GM19351 (cell line): ENCODE measurements at regions not wholly inside any gene's neighbourhood (a gene's known extent, or its start where the extent isn't known, plus 50 kb on each side); places are given as distances from the start of the nearest gene placed in this dataset.

Source experiments
- ATAC-seq: cut with Tn5 transposase; IDR thresholded peaks from one replicate; pipeline ENCODE4 v1.9.1; 2021; ENCODE audit warnings: mild to moderate bottlenecking, moderate library complexity; ENCODE audit not compliant: unreplicated experiment

GRCh38 chr12:67425394-67425793 lies 156.2 kb downstream of the CAND1 start:
- ATAC-seq, result no peak

- ATAC-seq, result no peak
Measured at GRCh38 chr12:67426067-67426466, 156.9 kb downstream of the CAND1 start.

GRCh38 chr12:67427336-67427735 lies 158.2 kb downstream of the CAND1 start:
- no peak for ATAC-seq

- no peak for ATAC-seq
Measured at GRCh38 chr12:67428431-67428830, 159.3 kb downstream of the CAND1 start.

- no peak for ATAC-seq
Measured at GRCh38 chr12:67430708-67431335, 161.7 kb downstream of the CAND1 start.

GRCh38 chr12:67431411-67432020 lies 162.4 kb downstream of the CAND1 start:
- no peak for ATAC-seq

- peak; percentile 95 for ATAC-seq
Measured at GRCh38 chr12:67433385-67434175, 164.4 kb downstream of the CAND1 start.

GRCh38 chr12:67434671-67435370 lies 165.7 kb downstream of the CAND1 start:
- no peak for ATAC-seq

- ATAC-seq, result no peak
Measured at GRCh38 chr12:67436230-67436629, 167.1 kb downstream of the CAND1 start.

GRCh38 chr12:67437011-67437410 lies 167.9 kb downstream of the CAND1 start:
- ATAC-seq, result no peak

GRCh38 chr12:67439611-67440010 lies 170.5 kb downstream of the CAND1 start:
- no peak for ATAC-seq

GRCh38 chr12:67441736-67442346 lies 172.7 kb downstream of the CAND1 start:
- peak; percentile 90 for ATAC-seq

GRCh38 chr12:67442347-67442841 lies 173.2 kb downstream of the CAND1 start:
- ATAC-seq, result no peak

GRCh38 chr12:67442896-67443295 lies 173.7 kb downstream of the CAND1 start:
- no peak for ATAC-seq

- no peak for ATAC-seq
Measured at GRCh38 chr12:67444542-67444941, 175.4 kb downstream of the CAND1 start.

- no peak for ATAC-seq
Measured at GRCh38 chr12:67446716-67447115, 177.6 kb downstream of the CAND1 start.

- ATAC-seq, result no peak
Measured at GRCh38 chr12:67447180-67447579, 178.0 kb downstream of the CAND1 start.

- peak; percentile 62 for ATAC-seq
Measured at GRCh38 chr12:67449591-67450052, 180.5 kb downstream of the CAND1 start.

- no peak for ATAC-seq
Measured at GRCh38 chr12:67450441-67450840, 181.3 kb downstream of the CAND1 start.

GRCh38 chr12:67451206-67451605 lies 182.0 kb downstream of the CAND1 start:
- no peak for ATAC-seq
